SIG-M5 treated with dmso at 0.1 percent for 504 hours (cell line): ENCODE measurements at regions not wholly inside any gene's neighbourhood (a gene's known extent, or its start where the extent isn't known, plus 50 kb on each side); places are given as distances from the start of the nearest gene placed in this dataset.
"Not testable (repeated sequence)": the region's sequence is repeated elsewhere in the genome, so short reads cannot be mapped to it uniquely, and the experiment has no call there.

Experiments
- DNase-seq: peaks from one replicate; lab custom pipeline; 2025; ENCODE audit not compliant: unreplicated experiment; lab: John Stamatoyannopoulos, UW

- no peak for DNase-seq
These were observed 738.0 kb upstream of the PITX2 start for GRCh38 chr4:111360906-111361305.

- no peak for DNase-seq
These were observed 740.1 kb upstream of the PITX2 start for GRCh38 chr4:111362941-111363361.

- not testable (repeated sequence) for DNase-seq
These were observed 755.0 kb upstream of the PITX2 start for GRCh38 chr4:111377880-111378279.

GRCh38 chr4:111388561-111388960 lies 756.7 kb upstream of the FAM241A start:
- DNase-seq: no peak

- DNase-seq: no peak
These were observed 753.4 kb upstream of the FAM241A start for GRCh38 chr4:111391829-111392228.

GRCh38 chr4:111393781-111394180 lies 751.5 kb upstream of the FAM241A start:
- DNase-seq: no peak

GRCh38 chr4:111398906-111399330 lies 746.3 kb upstream of the FAM241A start:
- DNase-seq: no peak

- DNase-seq: no peak
These were observed 745.6 kb upstream of the FAM241A start for GRCh38 chr4:111399623-111400022.

GRCh38 chr4:111400741-111401140 lies 744.5 kb upstream of the FAM241A start:
- DNase-seq: no peak

GRCh38 chr4:111404673-111405072 lies 740.6 kb upstream of the FAM241A start:
- no peak for DNase-seq

GRCh38 chr4:111405989-111406388 lies 739.3 kb upstream of the FAM241A start:
- no peak for DNase-seq

GRCh38 chr4:111410571-111410970 lies 734.7 kb upstream of the FAM241A start:
- DNase-seq: no peak

GRCh38 chr4:111417521-111417920 lies 727.7 kb upstream of the FAM241A start:
- no peak for DNase-seq

- no peak for DNase-seq
These were observed 711.8 kb upstream of the FAM241A start for GRCh38 chr4:111433441-111433840.

GRCh38 chr4:111434586-111434985 lies 710.7 kb upstream of the FAM241A start:
- no peak for DNase-seq

- no peak for DNase-seq
These were observed 709.1 kb upstream of the FAM241A start for GRCh38 chr4:111435986-111436744.

GRCh38 chr4:111441687-111442086 lies 703.6 kb upstream of the FAM241A start:
- no peak for DNase-seq

- DNase-seq: not testable (repeated sequence)
These were observed 700.4 kb upstream of the FAM241A start for GRCh38 chr4:111444836-111445235.

- DNase-seq: no peak
These were observed 695.6 kb upstream of the FAM241A start for GRCh38 chr4:111449657-111450056.

GRCh38 chr4:111450867-111451266 lies 694.4 kb upstream of the FAM241A start:
- no peak for DNase-seq

- DNase-seq: no peak
These were observed 692.0 kb upstream of the FAM241A start for GRCh38 chr4:111453216-111453615.

- no peak for DNase-seq
These were observed 690.3 kb upstream of the FAM241A start for GRCh38 chr4:111454961-111455360.
